Tibial nerve (tissue), 4 donors: ENCODE measurements at regions not wholly inside any gene's neighbourhood (a gene's known extent, or its start where the extent isn't known, plus 50 kb on each side); places are given as distances from the start of the nearest gene placed in this dataset.

Experiments
- EP300 ChIP-seq, 2 donors: sonication (generic); formaldehyde crosslinking; IDR thresholded peaks; one replicate each; pipeline ENCODE4 v1.6.1; 2017; ENCODE audit warnings: antibody characterized with exemption in 2 of 2, mild to moderate bottlenecking in 1 of 2
- POLR2A ChIP-seq, 2 donors: fragments of 450-650 bp; IDR thresholded peaks; one replicate each; pipeline ENCODE4 v1.6.1; 2017; ENCODE audit warnings: antibody characterized with exemption in 2 of 2, mild to moderate bottlenecking in 2 of 2, moderate library complexity in 2 of 2
- TF ChIP-seq, protein P1 (sequence below), 5 experiments: fragments of 200-600 bp in 3 of 5; fragments of 450-650 bp in 2 of 5; sonication (generic) in 3 of 5; IDR thresholded peaks; one replicate each; pipeline ENCODE4 v1.5.1; 2016 to 2019; ENCODE audit warnings: antibody characterized with exemption in 5 of 5, mild to moderate bottlenecking in 3 of 5, moderate library complexity in 2 of 5

DNA sequence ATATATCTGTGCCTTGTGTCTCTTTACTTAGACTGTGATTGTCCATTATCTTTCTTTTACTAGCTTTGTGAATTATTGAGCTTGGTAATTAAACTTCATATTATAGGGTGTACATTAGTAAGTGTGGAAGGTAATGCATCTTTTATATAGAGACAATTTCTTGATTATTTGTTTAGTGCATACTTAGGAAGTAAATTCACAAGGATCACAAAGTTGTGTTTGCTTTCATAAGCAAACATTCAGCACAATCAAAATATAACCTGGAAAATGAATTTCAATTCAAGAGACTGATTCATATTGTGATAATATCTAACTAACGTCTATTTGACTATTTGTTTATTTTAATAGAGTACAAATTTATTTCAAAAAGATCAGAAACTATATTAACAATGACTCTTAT, 749.9 kb upstream of the NUDT12 start:
- TF ChIP-seq POLR2A (IDR thresholded peaks at IDR 0.05) (no peak), EP300 (IDR thresholded peaks at IDR 0.05) (no peak)
- TF ChIP-seq, protein P1, sequence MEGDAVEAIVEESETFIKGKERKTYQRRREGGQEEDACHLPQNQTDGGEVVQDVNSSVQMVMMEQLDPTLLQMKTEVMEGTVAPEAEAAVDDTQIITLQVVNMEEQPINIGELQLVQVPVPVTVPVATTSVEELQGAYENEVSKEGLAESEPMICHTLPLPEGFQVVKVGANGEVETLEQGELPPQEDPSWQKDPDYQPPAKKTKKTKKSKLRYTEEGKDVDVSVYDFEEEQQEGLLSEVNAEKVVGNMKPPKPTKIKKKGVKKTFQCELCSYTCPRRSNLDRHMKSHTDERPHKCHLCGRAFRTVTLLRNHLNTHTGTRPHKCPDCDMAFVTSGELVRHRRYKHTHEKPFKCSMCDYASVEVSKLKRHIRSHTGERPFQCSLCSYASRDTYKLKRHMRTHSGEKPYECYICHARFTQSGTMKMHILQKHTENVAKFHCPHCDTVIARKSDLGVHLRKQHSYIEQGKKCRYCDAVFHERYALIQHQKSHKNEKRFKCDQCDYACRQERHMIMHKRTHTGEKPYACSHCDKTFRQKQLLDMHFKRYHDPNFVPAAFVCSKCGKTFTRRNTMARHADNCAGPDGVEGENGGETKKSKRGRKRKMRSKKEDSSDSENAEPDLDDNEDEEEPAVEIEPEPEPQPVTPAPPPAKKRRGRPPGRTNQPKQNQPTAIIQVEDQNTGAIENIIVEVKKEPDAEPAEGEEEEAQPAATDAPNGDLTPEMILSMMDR (IDR thresholded peaks at IDR 0.05) = no peak
